ENCODE measurements at regions not wholly inside any gene's neighbourhood (a gene's known extent, or its start where the extent isn't known, plus 50 kb on each side); places are given as distances from the start of the nearest gene placed in this dataset.

DNA sequence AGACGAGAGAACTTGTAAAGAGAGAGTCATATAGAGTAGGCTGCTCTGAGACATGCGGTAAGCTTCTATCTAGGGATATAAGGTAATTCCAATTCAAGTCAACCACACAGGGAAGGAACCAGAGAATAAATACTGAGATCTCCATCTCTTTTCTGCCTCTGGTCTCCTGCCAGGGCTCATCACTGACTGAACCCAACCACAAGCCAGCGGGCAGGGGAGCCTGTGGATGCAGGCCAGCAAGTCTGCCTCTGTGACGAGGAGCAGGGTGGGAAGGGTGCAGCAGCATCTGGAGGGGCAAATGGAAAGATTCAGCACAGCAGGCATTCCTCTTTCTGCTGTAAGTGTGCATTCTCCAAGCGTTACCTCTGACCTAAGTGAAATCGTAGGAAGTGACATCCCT is 82.2 kb downstream of the ICOS start:
- TF ChIP-seq, protein P1, sequence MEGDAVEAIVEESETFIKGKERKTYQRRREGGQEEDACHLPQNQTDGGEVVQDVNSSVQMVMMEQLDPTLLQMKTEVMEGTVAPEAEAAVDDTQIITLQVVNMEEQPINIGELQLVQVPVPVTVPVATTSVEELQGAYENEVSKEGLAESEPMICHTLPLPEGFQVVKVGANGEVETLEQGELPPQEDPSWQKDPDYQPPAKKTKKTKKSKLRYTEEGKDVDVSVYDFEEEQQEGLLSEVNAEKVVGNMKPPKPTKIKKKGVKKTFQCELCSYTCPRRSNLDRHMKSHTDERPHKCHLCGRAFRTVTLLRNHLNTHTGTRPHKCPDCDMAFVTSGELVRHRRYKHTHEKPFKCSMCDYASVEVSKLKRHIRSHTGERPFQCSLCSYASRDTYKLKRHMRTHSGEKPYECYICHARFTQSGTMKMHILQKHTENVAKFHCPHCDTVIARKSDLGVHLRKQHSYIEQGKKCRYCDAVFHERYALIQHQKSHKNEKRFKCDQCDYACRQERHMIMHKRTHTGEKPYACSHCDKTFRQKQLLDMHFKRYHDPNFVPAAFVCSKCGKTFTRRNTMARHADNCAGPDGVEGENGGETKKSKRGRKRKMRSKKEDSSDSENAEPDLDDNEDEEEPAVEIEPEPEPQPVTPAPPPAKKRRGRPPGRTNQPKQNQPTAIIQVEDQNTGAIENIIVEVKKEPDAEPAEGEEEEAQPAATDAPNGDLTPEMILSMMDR (conservative IDR thresholded peaks at IDR 0.05 in 1 of 2, IDR thresholded peaks at IDR 0.05 in 1 of 2; ENCODE audit: low read depth in 1 of 2, low read length in 2 of 2) = no peak
- TF ChIP-seq EZH2 (IDR thresholded peaks at IDR 0.05; ENCODE audit: low read length, missing control alignments) = no peak
